ENCODE measurements at regions not wholly inside any gene's neighbourhood (a gene's known extent, or its start where the extent isn't known, plus 50 kb on each side); places are given as distances from the start of the nearest gene placed in this dataset.

DNA sequence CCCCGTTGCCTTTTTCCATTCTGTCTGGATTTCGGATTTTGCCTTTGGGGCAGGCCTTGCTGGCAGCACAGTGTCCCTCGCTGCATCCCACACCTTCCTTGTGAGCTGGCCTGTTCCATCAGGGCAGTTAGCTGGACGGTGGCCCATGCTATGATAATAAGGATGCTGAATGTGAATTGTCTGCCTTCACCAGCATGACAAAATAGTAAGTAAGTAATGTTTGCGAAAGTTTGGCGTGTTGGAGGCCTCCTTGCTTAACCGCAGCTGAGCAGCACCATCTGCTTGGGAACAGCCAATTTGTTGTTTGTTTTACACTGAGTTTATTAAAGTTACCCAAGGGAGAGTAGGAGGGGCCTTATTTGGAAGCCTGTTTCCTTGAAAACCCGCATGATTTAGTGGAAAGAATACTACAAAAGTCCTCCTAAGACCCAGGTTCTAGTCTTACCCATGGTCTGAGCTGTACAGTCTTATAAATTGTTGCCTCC, 469.7 kb upstream of the FANCL start:
- TF ChIP-seq, protein P1, sequence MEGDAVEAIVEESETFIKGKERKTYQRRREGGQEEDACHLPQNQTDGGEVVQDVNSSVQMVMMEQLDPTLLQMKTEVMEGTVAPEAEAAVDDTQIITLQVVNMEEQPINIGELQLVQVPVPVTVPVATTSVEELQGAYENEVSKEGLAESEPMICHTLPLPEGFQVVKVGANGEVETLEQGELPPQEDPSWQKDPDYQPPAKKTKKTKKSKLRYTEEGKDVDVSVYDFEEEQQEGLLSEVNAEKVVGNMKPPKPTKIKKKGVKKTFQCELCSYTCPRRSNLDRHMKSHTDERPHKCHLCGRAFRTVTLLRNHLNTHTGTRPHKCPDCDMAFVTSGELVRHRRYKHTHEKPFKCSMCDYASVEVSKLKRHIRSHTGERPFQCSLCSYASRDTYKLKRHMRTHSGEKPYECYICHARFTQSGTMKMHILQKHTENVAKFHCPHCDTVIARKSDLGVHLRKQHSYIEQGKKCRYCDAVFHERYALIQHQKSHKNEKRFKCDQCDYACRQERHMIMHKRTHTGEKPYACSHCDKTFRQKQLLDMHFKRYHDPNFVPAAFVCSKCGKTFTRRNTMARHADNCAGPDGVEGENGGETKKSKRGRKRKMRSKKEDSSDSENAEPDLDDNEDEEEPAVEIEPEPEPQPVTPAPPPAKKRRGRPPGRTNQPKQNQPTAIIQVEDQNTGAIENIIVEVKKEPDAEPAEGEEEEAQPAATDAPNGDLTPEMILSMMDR (IDR thresholded peaks at IDR 0.05) = no peak
- TF ChIP-seq POLR2A (IDR thresholded peaks at IDR 0.05) = no peak

Data from Peyer's patch (tissue), 4 donors.